ENCODE measurements at regions not wholly inside any gene's neighbourhood (a gene's known extent, or its start where the extent isn't known, plus 50 kb on each side); places are given as distances from the start of the nearest gene placed in this dataset.

DNA sequence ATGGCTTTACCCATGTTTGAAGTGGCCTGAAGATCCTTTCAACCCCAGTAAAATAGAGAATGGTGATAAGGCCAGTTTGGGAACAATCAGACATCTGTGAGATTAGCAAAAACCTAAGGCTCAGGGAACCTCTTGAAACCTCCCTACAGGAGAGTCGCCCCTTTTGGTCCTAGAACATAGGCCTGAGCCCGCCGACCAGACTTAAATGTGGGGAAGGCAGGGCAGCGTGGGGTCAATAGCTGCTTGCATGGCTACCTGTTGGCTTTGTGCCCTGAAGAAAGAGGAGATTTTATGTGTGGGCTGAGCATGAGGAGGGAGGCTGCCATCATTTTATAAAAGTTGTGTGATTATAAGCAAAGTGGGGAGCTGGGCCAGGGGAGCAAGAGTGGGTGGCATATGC lies 97.6 kb upstream of the TBX20 start:
- TF ChIP-seq ZFP30 (CRISPR knock-in tag; IDR thresholded peaks at IDR 0.05), result no peak
- no peak for TF ChIP-seq ZFP3 (CRISPR knock-in tag; IDR thresholded peaks at IDR 0.05)
- TF ChIP-seq ARNTL (CRISPR knock-in tag; IDR thresholded peaks at IDR 0.05; ENCODE audit: borderline replicate concordance, low read depth), result no peak
- TF ChIP-seq, protein P1, sequence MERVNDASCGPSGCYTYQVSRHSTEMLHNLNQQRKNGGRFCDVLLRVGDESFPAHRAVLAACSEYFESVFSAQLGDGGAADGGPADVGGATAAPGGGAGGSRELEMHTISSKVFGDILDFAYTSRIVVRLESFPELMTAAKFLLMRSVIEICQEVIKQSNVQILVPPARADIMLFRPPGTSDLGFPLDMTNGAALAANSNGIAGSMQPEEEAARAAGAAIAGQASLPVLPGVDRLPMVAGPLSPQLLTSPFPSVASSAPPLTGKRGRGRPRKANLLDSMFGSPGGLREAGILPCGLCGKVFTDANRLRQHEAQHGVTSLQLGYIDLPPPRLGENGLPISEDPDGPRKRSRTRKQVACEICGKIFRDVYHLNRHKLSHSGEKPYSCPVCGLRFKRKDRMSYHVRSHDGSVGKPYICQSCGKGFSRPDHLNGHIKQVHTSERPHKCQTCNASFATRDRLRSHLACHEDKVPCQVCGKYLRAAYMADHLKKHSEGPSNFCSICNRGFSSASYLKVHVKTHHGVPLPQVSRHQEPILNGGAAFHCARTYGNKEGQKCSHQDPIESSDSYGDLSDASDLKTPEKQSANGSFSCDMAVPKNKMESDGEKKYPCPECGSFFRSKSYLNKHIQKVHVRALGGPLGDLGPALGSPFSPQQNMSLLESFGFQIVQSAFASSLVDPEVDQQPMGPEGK (CRISPR knock-in tag; IDR thresholded peaks at IDR 0.05; ENCODE audit: borderline replicate concordance), result no peak
- TF ChIP-seq, protein P2, sequence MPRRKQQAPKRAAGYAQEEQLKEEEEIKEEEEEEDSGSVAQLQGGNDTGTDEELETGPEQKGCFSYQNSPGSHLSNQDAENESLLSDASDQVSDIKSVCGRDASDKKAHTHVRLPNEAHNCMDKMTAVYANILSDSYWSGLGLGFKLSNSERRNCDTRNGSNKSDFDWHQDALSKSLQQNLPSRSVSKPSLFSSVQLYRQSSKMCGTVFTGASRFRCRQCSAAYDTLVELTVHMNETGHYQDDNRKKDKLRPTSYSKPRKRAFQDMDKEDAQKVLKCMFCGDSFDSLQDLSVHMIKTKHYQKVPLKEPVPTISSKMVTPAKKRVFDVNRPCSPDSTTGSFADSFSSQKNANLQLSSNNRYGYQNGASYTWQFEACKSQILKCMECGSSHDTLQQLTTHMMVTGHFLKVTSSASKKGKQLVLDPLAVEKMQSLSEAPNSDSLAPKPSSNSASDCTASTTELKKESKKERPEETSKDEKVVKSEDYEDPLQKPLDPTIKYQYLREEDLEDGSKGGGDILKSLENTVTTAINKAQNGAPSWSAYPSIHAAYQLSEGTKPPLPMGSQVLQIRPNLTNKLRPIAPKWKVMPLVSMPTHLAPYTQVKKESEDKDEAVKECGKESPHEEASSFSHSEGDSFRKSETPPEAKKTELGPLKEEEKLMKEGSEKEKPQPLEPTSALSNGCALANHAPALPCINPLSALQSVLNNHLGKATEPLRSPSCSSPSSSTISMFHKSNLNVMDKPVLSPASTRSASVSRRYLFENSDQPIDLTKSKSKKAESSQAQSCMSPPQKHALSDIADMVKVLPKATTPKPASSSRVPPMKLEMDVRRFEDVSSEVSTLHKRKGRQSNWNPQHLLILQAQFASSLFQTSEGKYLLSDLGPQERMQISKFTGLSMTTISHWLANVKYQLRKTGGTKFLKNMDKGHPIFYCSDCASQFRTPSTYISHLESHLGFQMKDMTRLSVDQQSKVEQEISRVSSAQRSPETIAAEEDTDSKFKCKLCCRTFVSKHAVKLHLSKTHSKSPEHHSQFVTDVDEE (CRISPR knock-in tag; IDR thresholded peaks at IDR 0.05), result no peak
- no peak for TF ChIP-seq GLIS3 (CRISPR knock-in tag; IDR thresholded peaks at IDR 0.05)

DNA sequence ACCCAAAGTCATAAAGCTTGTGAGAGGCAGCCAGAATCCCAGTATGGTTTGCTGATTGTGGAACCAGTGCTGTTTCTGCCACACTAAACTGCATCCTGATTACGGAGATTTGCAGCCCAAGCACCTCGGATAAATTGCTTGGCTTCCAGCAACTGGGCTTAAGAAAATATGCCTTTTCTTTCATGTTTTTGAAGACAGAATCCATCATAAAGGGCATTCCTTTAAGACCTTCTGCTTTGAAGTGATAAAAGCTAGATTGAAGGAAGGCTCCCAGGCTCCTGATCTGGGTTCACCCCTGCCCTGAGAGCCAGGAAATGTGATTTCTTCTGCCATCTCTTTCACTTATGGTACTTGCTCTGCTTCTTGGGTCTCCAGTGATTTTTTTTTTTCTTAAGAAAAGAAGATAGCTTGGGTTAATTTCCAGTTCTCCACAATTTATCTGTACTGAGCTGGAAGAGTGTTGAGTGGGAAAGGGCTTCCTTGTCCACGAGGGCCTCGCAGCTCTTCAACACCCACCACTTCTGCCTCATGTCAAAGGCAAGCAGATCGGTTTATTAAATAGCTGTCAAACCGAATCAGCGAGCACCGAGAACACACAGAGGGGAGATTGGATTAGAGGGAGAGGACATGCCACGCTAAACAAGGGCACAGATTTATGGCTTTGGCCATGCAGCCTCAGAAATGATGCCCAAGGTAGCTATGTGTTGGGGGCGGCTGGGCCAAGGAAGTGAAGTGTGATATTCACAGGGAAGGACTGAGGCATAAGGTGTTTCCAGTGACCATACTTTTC lies 94.9 kb upstream of the TBX20 start:
- no peak for ATAC-seq
- no peak for TF ChIP-seq ZFP30 (CRISPR knock-in tag; IDR thresholded peaks at IDR 0.05)

More for the DNA sequence above, 97.6 kb upstream of the TBX20 start:
- ATAC-seq, result no peak

DNA sequence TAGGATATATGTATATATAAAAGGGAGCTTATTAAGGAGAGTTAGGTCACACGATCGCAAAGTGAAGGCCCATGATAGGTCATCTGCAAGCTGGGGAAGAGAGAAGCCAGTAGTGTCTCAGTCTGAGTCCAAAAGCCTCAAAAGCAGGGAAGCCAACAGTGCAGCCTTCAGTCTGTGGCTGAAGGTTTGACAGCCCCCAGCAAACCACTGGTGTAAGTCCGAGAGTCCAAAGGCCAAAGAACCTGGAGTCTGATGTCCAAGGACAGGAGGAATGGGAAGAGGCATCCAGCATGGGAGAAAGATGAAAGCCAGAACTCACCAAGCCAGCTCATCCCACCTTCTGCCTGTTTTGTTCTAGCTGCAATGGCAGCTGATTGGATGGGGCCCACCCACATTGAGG lies 88.9 kb upstream of the TBX20 start:
- ATAC-seq, result no peak
- TF ChIP-seq, protein P2 (CRISPR knock-in tag; IDR thresholded peaks at IDR 0.05), result no peak
- TF ChIP-seq CSDC2 (CRISPR knock-in tag; IDR thresholded peaks at IDR 0.05) (no peak), ARNTL (CRISPR knock-in tag; IDR thresholded peaks at IDR 0.05; ENCODE audit: borderline replicate concordance, low read depth) (no peak), PPARA (CRISPR knock-in tag; IDR thresholded peaks at IDR 0.05; ENCODE audit: borderline replicate concordance) (no peak)
- TF ChIP-seq, protein P3, sequence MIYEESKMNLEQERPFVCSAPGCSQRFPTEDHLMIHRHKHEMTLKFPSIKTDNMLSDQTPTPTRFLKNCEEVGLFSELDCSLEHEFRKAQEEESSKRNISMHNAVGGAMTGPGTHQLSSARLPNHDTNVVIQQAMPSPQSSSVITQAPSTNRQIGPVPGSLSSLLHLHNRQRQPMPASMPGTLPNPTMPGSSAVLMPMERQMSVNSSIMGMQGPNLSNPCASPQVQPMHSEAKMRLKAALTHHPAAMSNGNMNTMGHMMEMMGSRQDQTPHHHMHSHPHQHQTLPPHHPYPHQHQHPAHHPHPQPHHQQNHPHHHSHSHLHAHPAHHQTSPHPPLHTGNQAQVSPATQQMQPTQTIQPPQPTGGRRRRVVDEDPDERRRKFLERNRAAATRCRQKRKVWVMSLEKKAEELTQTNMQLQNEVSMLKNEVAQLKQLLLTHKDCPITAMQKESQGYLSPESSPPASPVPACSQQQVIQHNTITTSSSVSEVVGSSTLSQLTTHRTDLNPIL (CRISPR knock-in tag; IDR thresholded peaks at IDR 0.05; ENCODE audit: low read depth), result no peak

DNA sequence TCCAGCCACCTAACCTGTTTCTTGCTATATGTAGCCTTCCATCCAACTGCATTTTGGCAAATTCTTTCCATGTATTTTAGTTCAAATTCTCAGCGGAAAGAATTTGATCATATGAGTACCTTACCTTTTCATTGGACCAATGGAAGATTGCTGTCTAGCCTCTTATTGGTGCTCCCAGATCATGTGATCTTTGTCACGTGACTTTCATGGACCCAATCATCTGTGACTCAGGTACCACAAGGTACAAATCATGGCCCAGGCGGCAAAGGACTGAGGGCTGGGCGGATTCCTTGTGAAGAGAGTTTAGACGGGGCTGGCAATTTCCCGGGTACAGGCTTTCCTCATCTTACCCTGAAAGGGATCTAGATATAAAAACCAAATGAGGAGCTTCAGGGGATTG lies 85.9 kb upstream of the TBX20 start:
- no peak for ATAC-seq
- TF ChIP-seq ZC3H10 (CRISPR knock-in tag; IDR thresholded peaks at IDR 0.05) (no peak), ISL1 (CRISPR knock-in tag; IDR thresholded peaks at IDR 0.05) (no peak), TOX (CRISPR knock-in tag; IDR thresholded peaks at IDR 0.05; ENCODE audit: borderline replicate concordance) (no peak), ESRRG (CRISPR knock-in tag; IDR thresholded peaks at IDR 0.05) (no peak), BACH2 (CRISPR knock-in tag; IDR thresholded peaks at IDR 0.05; ENCODE audit: borderline replicate concordance) (no peak), ARNTL (CRISPR knock-in tag; IDR thresholded peaks at IDR 0.05; ENCODE audit: borderline replicate concordance, low read depth) (no peak), SNAI2 (CRISPR knock-in tag; IDR thresholded peaks at IDR 0.05) (no peak), ZNF8 (CRISPR knock-in tag; IDR thresholded peaks at IDR 0.05) (no peak), RARB (CRISPR knock-in tag; IDR thresholded peaks at IDR 0.05) (no peak), ZNF565 (CRISPR knock-in tag; conservative IDR thresholded peaks at IDR 0.05; ENCODE audit: low read depth) (no peak), ZFP3 (CRISPR knock-in tag; IDR thresholded peaks at IDR 0.05) (no peak)
- TF ChIP-seq, protein P4, sequence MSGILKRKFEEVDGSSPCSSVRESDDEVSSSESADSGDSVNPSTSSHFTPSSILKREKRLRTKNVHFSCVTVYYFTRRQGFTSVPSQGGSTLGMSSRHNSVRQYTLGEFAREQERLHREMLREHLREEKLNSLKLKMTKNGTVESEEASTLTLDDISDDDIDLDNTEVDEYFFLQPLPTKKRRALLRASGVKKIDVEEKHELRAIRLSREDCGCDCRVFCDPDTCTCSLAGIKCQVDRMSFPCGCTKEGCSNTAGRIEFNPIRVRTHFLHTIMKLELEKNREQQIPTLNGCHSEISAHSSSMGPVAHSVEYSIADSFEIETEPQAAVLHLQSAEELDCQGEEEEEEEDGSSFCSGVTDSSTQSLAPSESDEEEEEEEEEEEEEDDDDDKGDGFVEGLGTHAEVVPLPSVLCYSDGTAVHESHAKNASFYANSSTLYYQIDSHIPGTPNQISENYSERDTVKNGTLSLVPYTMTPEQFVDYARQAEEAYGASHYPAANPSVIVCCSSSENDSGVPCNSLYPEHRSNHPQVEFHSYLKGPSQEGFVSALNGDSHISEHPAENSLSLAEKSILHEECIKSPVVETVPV (CRISPR knock-in tag; IDR thresholded peaks at IDR 0.05), result no peak
- TF ChIP-seq, protein P2 (CRISPR knock-in tag; IDR thresholded peaks at IDR 0.05), result no peak
- TF ChIP-seq, protein P3 (CRISPR knock-in tag; IDR thresholded peaks at IDR 0.05; ENCODE audit: low read depth), result no peak
